Tibial nerve (tissue), 4 donors: ENCODE measurements at regions not wholly inside any gene's neighbourhood (a gene's known extent, or its start where the extent isn't known, plus 50 kb on each side); places are given as distances from the start of the nearest gene placed in this dataset.

Experiments used
- DNase-seq, 2 donors: peaks; one replicate each; pipeline ENCODE4 v3.0.0-alpha.2; 2019; ENCODE audit warnings: low spot score in 2 of 2
- H3K27ac ChIP-seq, 4 donors: fragments of 200-600 bp; sonication (generic) in 3 of 4; one replicate each; pipeline ENCODE4 v1.5.1; 2017 to 2019; ENCODE audit warnings: mild to moderate bottlenecking in 1 of 4
- H3K27me3 ChIP-seq, 2 donors: fragments of 200-600 bp; sonication (generic) in 1 of 2; one replicate each; pipeline versions ENCODE4 v1.5.1 to v1.6.0; 2017 to 2019
- H3K36me3 ChIP-seq, 3 donors: fragments of 200-600 bp; sonication (generic); one replicate each; pipeline ENCODE4 v1.5.1; 2018 to 2019
- H3K4me1 ChIP-seq, 4 donors: fragments of 200-600 bp; sonication (generic) in 3 of 4; one replicate each; pipeline ENCODE4 v1.5.1; 2017 to 2019
- H3K4me3 ChIP-seq, 4 donors: fragments of 200-600 bp; sonication (generic) in 3 of 4; one replicate each; pipeline ENCODE4 v1.5.1; 2017 to 2019; ENCODE audit warnings: mild to moderate bottlenecking in 1 of 4, moderate library complexity in 1 of 4
- H3K9me3 ChIP-seq, 4 donors: fragments of 200-600 bp; sonication (generic) in 3 of 4; one replicate each; pipeline ENCODE4 v1.5.1; 2017 to 2019
- CTCF ChIP-seq, 5 experiments: fragments of 200-600 bp in 3 of 5; fragments of 450-650 bp in 2 of 5; sonication (generic) in 3 of 5; IDR thresholded peaks; one replicate each; pipeline ENCODE4 v1.5.1; 2016 to 2019; ENCODE audit warnings: antibody characterized with exemption in 5 of 5, mild to moderate bottlenecking in 3 of 5, moderate library complexity in 2 of 5
- EP300 ChIP-seq, 2 donors: sonication (generic); formaldehyde crosslinking; IDR thresholded peaks; one replicate each; pipeline ENCODE4 v1.6.1; 2017; ENCODE audit warnings: antibody characterized with exemption in 2 of 2, mild to moderate bottlenecking in 1 of 2
- POLR2A ChIP-seq, 2 donors: fragments of 450-650 bp; IDR thresholded peaks; one replicate each; pipeline ENCODE4 v1.6.1; 2017; ENCODE audit warnings: antibody characterized with exemption in 2 of 2, mild to moderate bottlenecking in 2 of 2, moderate library complexity in 2 of 2
- WGBS, 2 donors: methylation state at CpG; one replicate each; pipeline ENCODE4 v1.1.5; 2018; 5-methylcytosine and 5-hydroxymethylcytosine counted together

GRCh38 chr6:113104541-113104940, 752.6 kb upstream of the MARCKS start:
- H3K4me3 ChIP-seq: no peak overlapping the region
- H3K4me1 ChIP-seq: peaks cover 0 to 19% (median 5%) of the 10 kb centered on the region in 4 donors
- 63 to 66% methylated on average over 4 of the region's 4 CpGs for WGBS, 2 donors
- no peaks in the 10 kb centered on the region for H3K27me3 ChIP-seq
- no peak overlapping the region for H3K27ac ChIP-seq
- H3K9me3 ChIP-seq: peaks cover 0 to 4% (median 0%) of the 10 kb centered on the region in 4 donors
- no peaks in the 10 kb centered on the region for H3K36me3 ChIP-seq
- TF ChIP-seq EP300 (IDR thresholded peaks at IDR 0.05) (no peak), POLR2A (IDR thresholded peaks at IDR 0.05) (no peak)
- no peak for DNase-seq

- H3K27me3 ChIP-seq: no peaks in the 10 kb centered on the region
- no peaks in the 10 kb centered on the region for H3K36me3 ChIP-seq
- DNase-seq: no peak
- TF ChIP-seq POLR2A (IDR thresholded peaks at IDR 0.05) (no peak), EP300 (IDR thresholded peaks at IDR 0.05) (no peak), CTCF (IDR thresholded peaks at IDR 0.05) (no peak)
- H3K9me3 ChIP-seq: peaks cover 0 to 4% (median 0%) of the 10 kb centered on the region in 4 donors
- H3K27ac ChIP-seq: no peak overlapping the region
- peaks cover 0 to 19% (median 5%) of the 10 kb centered on the region in 4 donors for H3K4me1 ChIP-seq
- 78 to 90% methylated on average over 3 of the region's 3 CpGs for WGBS, 2 donors
- H3K4me3 ChIP-seq: no peak overlapping the region
Measured at GRCh38 chr6:113104951-113105350, 752.2 kb upstream of the MARCKS start.

- no peaks in the 10 kb centered on the region for H3K36me3 ChIP-seq
- no peak overlapping the region for H3K27ac ChIP-seq
- WGBS, 2 donors: 72 to 77% methylated on average over 1 of the region's 1 CpG
- DNase-seq: no peak
- peaks cover 0 to 4% (median 0%) of the 10 kb centered on the region in 4 donors for H3K9me3 ChIP-seq
- TF ChIP-seq POLR2A (IDR thresholded peaks at IDR 0.05): no peak
- TF ChIP-seq EP300 (IDR thresholded peaks at IDR 0.05): no peak
- no peak for TF ChIP-seq CTCF (IDR thresholded peaks at IDR 0.05)
- H3K4me3 ChIP-seq: no peak overlapping the region
- no peaks in the 10 kb centered on the region for H3K27me3 ChIP-seq
- no peaks in the 10 kb centered on the region for H3K4me1 ChIP-seq
Measured at GRCh38 chr6:113110211-113110610, 746.9 kb upstream of the MARCKS start.

- WGBS, 2 donors: 94 to 96% methylated on average over 2 of the region's 2 CpGs
- H3K27ac ChIP-seq: no peak overlapping the region
- H3K4me3 ChIP-seq: no peak overlapping the region
- TF ChIP-seq POLR2A (IDR thresholded peaks at IDR 0.05) (no peak), EP300 (IDR thresholded peaks at IDR 0.05) (no peak)
- H3K36me3 ChIP-seq: no peaks in the 10 kb centered on the region
- H3K9me3 ChIP-seq: peaks cover 0 to 4% (median 2%) of the 10 kb centered on the region in 4 donors
- H3K27me3 ChIP-seq: no peaks in the 10 kb centered on the region
- no peaks in the 10 kb centered on the region for H3K4me1 ChIP-seq
- DNase-seq: no peak
Measured at GRCh38 chr6:113111550-113111949, 745.6 kb upstream of the MARCKS start.

GRCh38 chr6:113112086-113112485, 745.1 kb upstream of the MARCKS start:
- 36 to 41% methylated on average over 2 of the region's 2 CpGs for WGBS, 2 donors
- no peak for DNase-seq
- Histone ChIP-seq H3K27ac (no peak overlapping the region), H3K36me3 (no peaks in the 10 kb centered on the region), H3K4me3 (no peak overlapping the region), H3K9me3 (peaks cover 0 to 4% (median 2%) of the 10 kb centered on the region in 4 donors), H3K27me3 (no peaks in the 10 kb centered on the region), H3K4me1 (no peaks in the 10 kb centered on the region)
- TF ChIP-seq CTCF (IDR thresholded peaks at IDR 0.05): no peak
- TF ChIP-seq POLR2A (IDR thresholded peaks at IDR 0.05): no peak
- TF ChIP-seq EP300 (IDR thresholded peaks at IDR 0.05): no peak

- no peak overlapping the region for H3K27ac ChIP-seq
- DNase-seq: no peak
- TF ChIP-seq POLR2A (IDR thresholded peaks at IDR 0.05) (no peak), EP300 (IDR thresholded peaks at IDR 0.05) (no peak), CTCF (IDR thresholded peaks at IDR 0.05) (no peak)
- H3K4me3 ChIP-seq: no peak overlapping the region
- H3K27me3 ChIP-seq: no peaks in the 10 kb centered on the region
- H3K36me3 ChIP-seq: no peaks in the 10 kb centered on the region
- WGBS, 2 donors: 88 to 100% methylated on average over 1 of the region's 1 CpG
- H3K4me1 ChIP-seq: no peaks in the 10 kb centered on the region
- peaks cover 0 to 9% (median 4%) of the 10 kb centered on the region in 4 donors for H3K9me3 ChIP-seq
Measured at GRCh38 chr6:113115196-113115595, 741.9 kb upstream of the MARCKS start.
